ENCODE measurements at regions not wholly inside any gene's neighbourhood (a gene's known extent, or its start where the extent isn't known, plus 50 kb on each side); places are given as distances from the start of the nearest gene placed in this dataset.

DNA sequence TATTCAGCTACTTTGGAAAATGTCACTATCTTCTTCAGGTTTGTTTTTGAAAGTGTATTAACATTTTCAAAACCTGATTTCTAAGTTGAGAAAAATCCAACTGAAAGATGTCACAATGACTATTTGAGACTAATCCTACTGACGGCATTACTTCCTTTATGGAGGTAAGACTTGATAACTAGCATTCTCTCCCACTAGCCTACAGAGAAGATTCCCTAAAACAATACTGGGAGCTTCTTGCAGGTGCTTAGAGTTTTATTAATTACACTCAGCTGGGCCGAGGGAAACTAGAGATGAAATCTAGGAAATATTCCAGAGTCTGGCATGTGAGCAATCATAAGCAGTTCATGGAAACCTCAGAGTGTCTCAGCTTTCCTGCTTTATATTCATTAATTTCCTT lies 114.0 kb downstream of the LCA5 start:
- H4K20me1 ChIP-seq (replicated peaks in 1 of 2; ENCODE audit: control insufficient read depth in 1 of 2, insufficient read depth in 2 of 2, low read length in 2 of 2) = no peaks in the 10 kb centered on the region
- DNase-seq (ENCODE audit: low read depth in 1 of 2, low spot score in 2 of 2) = no peak
- no peak overlapping the region for H3K4ac ChIP-seq (replicated peaks; ENCODE audit: insufficient read length, low read depth, low read length)
- H2AFZ ChIP-seq (ENCODE audit: low read length) = no peak overlapping the region
- no peaks in the 10 kb centered on the region for H3K79me2 ChIP-seq (ENCODE audit: control insufficient read depth in 1 of 2, insufficient read depth in 2 of 2, low read length in 2 of 2)
- H3K79me1 ChIP-seq (ENCODE audit: low read depth, low read length) = no peaks in the 10 kb centered on the region
- H2BK15ac ChIP-seq (ENCODE audit: low read length) = no peak overlapping the region
- H2AK5ac ChIP-seq (ENCODE audit: low read depth, low read length) = no peak overlapping the region
- no peaks in the 10 kb centered on the region for H3K9me3 ChIP-seq (ENCODE audit: insufficient read depth in 2 of 2, low read depth in 1 of 2, low read length in 1 of 2)
- no peak overlapping the region for H2BK120ac ChIP-seq (replicated peaks; ENCODE audit: low read depth, low read length)
- H3K4me1 ChIP-seq (replicated peaks in 1 of 4; ENCODE audit: control insufficient read depth in 3 of 4, insufficient read depth in 4 of 4, low read length in 3 of 4) = no peaks in the 10 kb centered on the region; a peak in 1 of 7 replicates
- no peaks in the 10 kb centered on the region for H3K36me3 ChIP-seq (ENCODE audit: control insufficient read depth in 2 of 4, insufficient read depth in 4 of 4, low read length in 3 of 4)
- H4K91ac ChIP-seq (replicated peaks; ENCODE audit: insufficient read length, low read length) = no peak overlapping the region
- no peak overlapping the region for H2BK12ac ChIP-seq (ENCODE audit: low read depth, low read length)
- no peak overlapping the region for H3K9ac ChIP-seq (replicated peaks in 1 of 4; ENCODE audit: extremely low read depth in 1 of 4, low read depth in 3 of 4, low read length in 3 of 4)
- no peak overlapping the region for H3K23ac ChIP-seq (ENCODE audit: insufficient read length)
- CTCF ChIA-PET (ENCODE audit: partially characterized antibody) = interaction anchor here (1.4 kb wide), 2 partner anchors 8 to 291 kb away, joined by 3 to 5 read pairs; no protein-coding TSS in a partner anchor
- H3K4me3 ChIP-seq (ENCODE audit: extremely low read depth in 1 of 4, insufficient read depth in 2 of 4, low read depth in 3 of 4, low read length in 4 of 4) = no peak overlapping the region
- no peak overlapping the region for H2BK20ac ChIP-seq (ENCODE audit: low read length)
- no peak overlapping the region for H3K18ac ChIP-seq (ENCODE audit: extremely low read depth, low read length)
- 95% methylated on average over 2 of the region's 2 CpGs; no CpG with 5 or more reads in 1 of the 2 experiments for WGBS, 2 experiments (ENCODE audit: extremely low coverage in 1 of 2, insufficient coverage in 1 of 2, insufficient read length in 1 of 2, insufficient replicate concordance in 2 of 2, low coverage in 1 of 2, low lambda C conversion rate in 2 of 2, missing lambda C conversion rate in 1 of 2)
- no peak overlapping the region for H4K8ac ChIP-seq (ENCODE audit: extremely low read depth, insufficient read depth, low read length)
- no peak for FAIRE-seq
- H3K4me2 ChIP-seq (ENCODE audit: insufficient read depth in 1 of 2, low read depth in 2 of 2, low read length in 2 of 2) = no peak overlapping the region
- POLR2A ChIA-PET (ENCODE audit: partially characterized antibody) = no interaction called here
- H3K27me3 ChIP-seq (replicated peaks in 1 of 4; ENCODE audit: control insufficient read depth in 3 of 4, extremely low read depth in 1 of 4, insufficient read depth in 3 of 4, low read length in 3 of 4) = no peaks in the 10 kb centered on the region
- no peak overlapping the region for H3K56ac ChIP-seq (replicated peaks; ENCODE audit: insufficient read length, low read depth, low read length)
- no peak overlapping the region for H4K5ac ChIP-seq (ENCODE audit: insufficient read length, low read depth, low read length)
- no peak overlapping the region for H3K14ac ChIP-seq (ENCODE audit: insufficient read length)
- H3K27ac ChIP-seq (ENCODE audit: low read depth, low read length) = no peak overlapping the region
- no peaks in the 10 kb centered on the region for H3K23me2 ChIP-seq (ENCODE audit: low read depth, low read length)
- no peak overlapping the region for H2BK5ac ChIP-seq (ENCODE audit: low read depth, low read length)
- TF ChIP-seq TBP (IDR thresholded peaks at IDR 0.05; ENCODE audit: low read depth, low read length) = no peak
- TF ChIP-seq SIRT6 (IDR thresholded peaks at IDR 0.05; ENCODE audit: low read length) = no peak
- TF ChIP-seq, protein P1, sequence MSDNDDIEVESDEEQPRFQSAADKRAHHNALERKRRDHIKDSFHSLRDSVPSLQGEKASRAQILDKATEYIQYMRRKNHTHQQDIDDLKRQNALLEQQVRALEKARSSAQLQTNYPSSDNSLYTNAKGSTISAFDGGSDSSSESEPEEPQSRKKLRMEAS (IDR thresholded peaks at IDR 0.05) = no peak
- TF ChIP-seq BCL11A (IDR thresholded peaks at IDR 0.05; ENCODE audit: low read depth in 2 of 2, low read length in 2 of 2) = no peak
- no peak for TF ChIP-seq NRF1 (IDR thresholded peaks at IDR 0.05; ENCODE audit: low read depth, low read length)
- no peak for TF ChIP-seq RNF2 (IDR thresholded peaks at IDR 0.05; ENCODE audit: borderline replicate concordance, low read depth, low read length, missing control alignments, poor library complexity, severe bottlenecking)
